ENCODE measurements at regions not wholly inside any gene's neighbourhood (a gene's known extent, or its start where the extent isn't known, plus 50 kb on each side); places are given as distances from the start of the nearest gene placed in this dataset.

DNA sequence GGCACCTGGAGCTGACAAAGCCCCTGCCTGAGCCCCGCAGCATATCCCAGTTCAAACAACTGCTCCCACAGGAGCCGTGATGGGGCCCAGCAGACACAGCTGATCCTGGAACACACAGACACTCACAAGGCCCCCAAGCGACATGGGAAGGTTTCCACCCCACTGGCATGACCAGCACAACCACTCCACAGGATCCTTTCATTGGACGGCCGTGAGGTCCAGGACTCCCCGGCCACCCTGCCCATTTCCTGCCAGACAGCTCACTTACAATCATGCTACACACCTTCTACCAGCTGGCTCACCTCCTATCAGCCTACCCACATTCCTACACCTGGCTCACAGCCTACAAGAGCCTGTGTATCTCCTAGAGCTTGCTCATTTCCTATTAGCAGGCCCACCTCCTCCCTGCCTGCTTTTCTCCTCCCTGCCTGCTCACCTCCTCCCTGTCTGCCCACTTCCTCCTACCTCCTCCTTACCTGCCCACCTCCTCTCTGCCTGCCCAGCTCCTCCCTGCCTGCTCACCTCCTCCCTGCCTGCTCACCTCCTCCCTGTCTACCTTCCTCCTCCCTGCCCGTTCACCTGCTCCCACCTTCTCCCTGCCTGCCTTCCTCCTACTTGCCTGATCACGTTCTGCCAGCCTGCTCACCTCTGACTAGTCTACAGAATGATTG lies 73.9 kb downstream of the MATN1 start:
- TF ChIP-seq CTCF (IDR thresholded peaks at IDR 0.05 in 8 of 11, conservative IDR thresholded peaks at IDR 0.05 in 3 of 11), result no peak
- no peak for TF ChIP-seq POLR2A (IDR thresholded peaks at IDR 0.05)

Measured in spleen (tissue), 7 donors.